D341Med (cell line): ENCODE measurements at regions not wholly inside any gene's neighbourhood (a gene's known extent, or its start where the extent isn't known, plus 50 kb on each side); places are given as distances from the start of the nearest gene placed in this dataset.
"Not testable (repeated sequence)": the region's sequence is repeated elsewhere in the genome, so short reads cannot be mapped to it uniquely, and the experiment has no call there.

Experiments
- DNase-seq: peaks from one replicate; pipeline ENCODE4 v3.0.0; 2012; ENCODE audit warnings: low spot score

DNA sequence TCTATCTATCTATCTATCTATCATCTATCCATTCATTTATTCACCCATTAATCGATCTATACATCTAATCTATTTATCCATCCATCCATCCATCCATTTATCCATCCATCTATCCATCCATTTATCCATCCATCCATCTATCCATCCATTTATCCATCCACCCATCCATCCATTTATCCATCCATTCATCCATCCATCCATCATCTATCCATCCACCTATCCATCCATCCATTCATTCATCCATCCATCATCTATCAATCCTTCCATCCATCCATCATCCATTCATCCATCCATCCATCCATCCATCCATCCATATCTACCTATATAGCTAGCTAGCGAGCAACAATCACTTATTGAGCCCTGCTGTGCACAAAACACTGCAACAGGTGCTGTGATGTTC is 953.1 kb upstream of the ZNF722 start:
- no peak for DNase-seq

- no peak for DNase-seq
Observed at GRCh38 chr7:63046612-63047011, 952.0 kb upstream of the ZNF722 start.

DNA sequence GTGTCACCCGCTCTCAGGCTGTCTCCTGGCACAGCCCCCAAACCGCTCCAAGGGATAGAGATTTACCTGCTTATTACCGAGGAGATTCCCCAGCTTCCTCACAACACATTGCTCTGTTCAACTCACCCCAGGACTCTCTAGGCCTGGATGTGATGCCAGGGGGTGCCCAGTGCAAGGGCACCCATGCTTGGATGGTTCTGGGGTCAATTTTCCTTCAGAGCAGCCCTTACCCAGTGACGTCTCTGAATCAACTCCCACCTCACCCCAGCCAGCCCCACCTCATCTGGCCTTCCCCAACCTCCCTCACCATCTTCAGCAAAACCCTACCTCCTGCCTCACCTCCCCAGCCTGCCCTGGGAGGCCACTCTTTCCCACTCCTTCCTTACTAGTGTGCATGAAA is 951.6 kb upstream of the ZNF722 start:
- no peak for DNase-seq

- no peak for DNase-seq
Observed at GRCh38 chr7:63047546-63047945, 951.1 kb upstream of the ZNF722 start.

DNA sequence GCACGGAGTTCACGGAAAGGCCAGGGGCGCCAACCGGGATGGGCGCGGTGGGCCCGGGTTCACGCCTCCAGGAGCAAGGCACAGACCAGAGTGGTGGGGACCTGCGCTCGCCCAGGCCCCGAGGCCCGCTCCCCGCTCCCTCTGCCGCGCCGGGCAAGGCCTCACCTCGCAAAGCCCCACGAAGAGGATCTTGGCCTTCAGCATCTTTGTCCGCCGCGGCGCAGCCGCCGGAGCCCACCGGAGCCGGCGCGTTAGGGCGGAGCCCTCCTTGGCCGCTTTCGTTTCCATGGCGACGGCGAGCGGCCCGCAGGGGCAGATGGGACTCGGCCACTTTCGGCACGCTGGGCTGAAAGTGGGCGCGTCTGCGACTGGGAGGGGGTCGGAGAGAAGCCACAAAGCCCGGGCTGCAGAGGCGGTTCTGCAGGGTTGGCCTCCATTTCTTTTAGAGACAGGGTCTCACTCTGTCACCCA is 944.4 kb upstream of the ZNF722 start:
- DNase-seq: no peak

- DNase-seq: no peak
Observed at GRCh38 chr7:63057265-63057664, 941.4 kb upstream of the ZNF722 start.

- not testable (repeated sequence) for DNase-seq
Observed at GRCh38 chr7:63060701-63061100, 937.9 kb upstream of the ZNF722 start.

- DNase-seq: no peak
Observed at GRCh38 chr7:63065684-63066083, 933.0 kb upstream of the ZNF722 start.

DNA sequence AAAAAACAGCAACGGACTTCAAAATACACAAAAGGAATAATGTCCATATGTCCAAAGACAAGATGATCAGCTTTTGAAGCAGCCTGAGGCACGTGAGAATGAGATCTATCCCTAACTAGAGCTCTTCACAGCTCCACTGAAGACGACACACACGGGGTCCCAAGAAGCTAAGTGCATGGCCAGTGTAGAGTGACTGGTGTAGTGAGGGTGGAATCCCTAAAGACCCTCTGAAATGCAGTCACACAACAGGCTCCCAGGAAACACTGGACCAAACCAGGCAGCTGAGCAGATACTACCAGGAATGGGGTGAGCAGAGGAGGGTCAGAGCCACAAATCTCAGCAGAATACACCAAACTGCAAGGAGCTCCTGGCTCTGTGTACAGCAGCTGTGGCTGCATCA is 932.4 kb upstream of the ZNF722 start:
- DNase-seq: not testable (repeated sequence)

DNA sequence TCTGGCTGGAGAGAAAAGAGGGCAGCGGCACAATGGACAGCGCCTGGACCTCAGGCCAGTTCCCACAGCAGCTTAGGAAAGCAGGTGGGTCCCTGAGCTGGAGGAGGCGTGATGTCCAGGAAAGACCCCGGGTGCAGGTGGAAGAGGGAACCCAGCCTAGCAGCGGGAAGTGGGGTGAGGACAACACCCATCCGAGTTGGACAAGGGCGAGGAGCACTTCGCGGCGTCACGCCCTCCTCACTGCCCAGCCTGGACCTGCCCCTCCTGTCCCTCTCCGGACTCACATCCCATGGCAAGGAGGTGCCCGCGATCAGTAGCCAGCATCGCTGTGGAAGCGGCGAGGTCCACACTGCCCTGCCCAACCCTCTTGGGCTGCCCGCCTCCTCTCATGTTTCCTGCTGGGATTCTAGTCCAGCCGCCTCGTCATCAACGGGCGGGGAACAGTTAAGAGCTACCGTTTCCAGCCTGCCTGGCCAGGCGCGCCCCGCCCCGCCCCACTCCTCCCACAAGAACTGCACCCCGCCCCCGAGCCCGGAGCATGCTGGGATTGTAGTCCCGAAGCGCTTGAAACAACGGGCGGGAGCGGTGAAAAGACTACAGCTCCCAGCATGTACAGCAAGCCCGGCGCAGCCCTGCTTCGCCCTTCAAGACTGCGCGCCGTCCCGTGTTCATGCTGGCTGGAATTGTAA is 930.6 kb upstream of the ZNF722 start:
- peak; percentile 57 for DNase-seq

- no peak for DNase-seq
Observed at GRCh38 chr7:63070696-63071095, 928.0 kb upstream of the ZNF722 start.

DNA sequence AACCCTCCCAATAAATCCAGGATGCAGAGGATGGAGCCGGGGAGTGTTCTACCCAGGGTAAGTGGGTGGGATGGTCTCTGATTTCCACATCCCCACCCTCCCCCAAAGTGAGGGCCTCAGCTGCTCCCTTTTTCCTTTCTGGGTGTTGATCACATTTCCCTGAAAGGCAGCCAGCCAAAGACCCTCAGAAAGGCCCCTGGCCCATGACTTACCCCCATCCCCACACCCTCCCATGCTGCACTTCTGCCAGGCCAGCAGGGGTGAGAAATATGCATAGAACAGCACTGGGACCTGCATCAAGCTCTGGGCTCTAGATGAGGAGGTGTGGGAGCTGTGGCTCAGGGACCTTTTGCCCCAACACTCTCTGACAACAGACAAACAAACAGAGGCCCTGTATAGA is 927.3 kb upstream of the ZNF722 start:
- no peak for DNase-seq

DNA sequence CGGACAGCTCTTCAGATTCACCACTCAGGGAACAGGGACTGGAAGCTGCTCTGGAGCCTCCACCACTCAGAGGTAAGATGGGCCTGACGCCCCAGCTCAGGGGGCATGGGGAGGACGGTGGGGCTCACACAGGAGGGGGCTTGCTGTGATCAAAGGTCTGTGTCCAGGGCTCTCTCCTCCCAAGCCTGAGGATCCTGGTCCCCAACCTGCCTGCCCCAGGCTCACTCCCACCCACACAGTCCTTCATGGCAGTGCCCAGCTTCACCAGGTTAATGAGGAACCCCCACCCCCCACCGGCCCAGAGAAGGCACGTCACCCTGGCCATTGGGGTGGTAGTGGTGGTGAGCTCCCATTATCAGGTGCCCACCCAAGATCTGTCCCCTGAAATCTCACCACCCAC is 926.7 kb upstream of the ZNF722 start:
- no peak for DNase-seq

DNA sequence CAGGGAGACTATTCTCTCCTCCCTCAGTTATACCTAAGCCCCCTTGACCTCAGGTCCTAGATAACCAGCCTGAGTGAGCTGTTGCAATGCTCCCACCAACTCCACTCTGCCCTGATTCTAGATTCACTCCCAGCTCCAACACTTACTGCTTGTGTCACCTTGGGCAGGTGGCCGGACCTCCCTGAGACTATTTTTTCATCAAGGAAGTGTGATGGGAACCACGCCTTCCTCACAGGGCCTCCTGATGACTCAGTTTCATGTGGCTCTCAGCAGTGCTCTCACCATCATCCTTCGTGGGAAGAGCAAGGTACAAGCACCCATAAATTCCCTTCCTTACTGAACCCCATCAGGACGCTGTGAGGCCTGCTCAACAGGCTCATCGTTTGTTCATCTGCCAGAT is 925.8 kb upstream of the ZNF722 start:
- DNase-seq: no peak

DNA sequence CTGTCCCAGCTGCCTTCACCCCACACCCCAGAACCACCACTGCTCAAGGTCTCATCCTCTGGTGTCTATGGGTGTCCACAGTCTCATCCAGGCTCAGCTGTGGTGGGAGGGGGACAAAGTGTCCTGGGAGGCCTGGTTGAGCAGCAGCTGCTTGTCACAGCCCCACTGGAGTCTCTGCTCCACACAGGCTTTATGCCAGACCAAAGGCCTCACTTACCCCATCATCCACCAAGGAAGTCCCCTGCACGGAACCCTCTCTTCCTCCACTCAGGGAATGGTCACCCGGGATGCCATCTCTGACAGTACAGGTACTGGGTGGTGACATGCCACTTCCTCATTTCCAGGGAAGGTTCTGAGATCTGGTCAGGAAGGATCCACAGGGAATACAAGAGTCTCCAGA is 925.4 kb upstream of the ZNF722 start:
- no peak for DNase-seq

DNA sequence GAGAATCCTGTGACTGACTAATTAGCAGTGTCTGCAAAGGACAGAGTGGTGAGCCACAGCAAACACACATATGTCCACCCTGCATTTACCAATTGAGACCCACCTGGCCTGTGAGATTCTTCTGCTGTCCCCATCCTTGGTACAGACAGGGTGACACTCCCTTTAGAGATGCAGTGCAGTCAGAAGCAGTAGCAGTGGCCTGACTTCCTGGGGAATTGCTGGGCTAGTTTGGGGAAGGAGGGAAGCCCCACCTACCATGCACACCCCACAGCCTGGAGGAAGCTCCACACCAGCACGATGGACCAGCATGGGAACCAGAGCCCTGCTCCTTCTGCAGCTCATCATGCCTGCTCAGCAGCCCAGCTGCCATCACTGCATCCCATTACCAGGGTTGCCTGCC is 924.9 kb upstream of the ZNF722 start:
- no peak for DNase-seq

DNA sequence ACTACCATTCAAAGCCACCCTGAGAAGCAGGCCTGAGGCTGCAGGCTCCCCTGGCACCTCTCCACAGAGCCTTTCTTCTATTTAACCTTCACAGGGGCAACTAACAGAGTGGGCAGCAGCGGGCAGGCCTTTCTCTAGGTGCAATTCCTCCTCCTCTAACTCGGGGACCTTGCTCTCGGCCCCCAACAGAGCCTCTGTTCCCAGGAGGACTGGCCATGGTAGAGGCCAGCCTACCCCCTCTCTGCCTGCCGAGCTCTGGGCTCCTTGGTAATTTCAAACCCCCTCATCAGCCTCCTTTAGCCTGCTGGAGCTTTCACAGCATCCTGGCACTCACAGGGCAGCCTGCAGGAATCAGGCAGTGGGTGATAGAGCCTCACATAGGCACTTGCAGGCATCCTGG is 920.8 kb upstream of the ZNF722 start:
- DNase-seq: no peak

GRCh38 chr7:63080406-63080805 is 918.2 kb upstream of the ZNF722 start:
- DNase-seq: no peak

- no peak for DNase-seq
Observed at GRCh38 chr7:63080831-63081230, 917.8 kb upstream of the ZNF722 start.

GRCh38 chr7:63087575-63088190 is 911.0 kb upstream of the ZNF722 start:
- no peak for DNase-seq

GRCh38 chr7:63092951-63093350 is 905.7 kb upstream of the ZNF722 start:
- DNase-seq: no peak

DNA sequence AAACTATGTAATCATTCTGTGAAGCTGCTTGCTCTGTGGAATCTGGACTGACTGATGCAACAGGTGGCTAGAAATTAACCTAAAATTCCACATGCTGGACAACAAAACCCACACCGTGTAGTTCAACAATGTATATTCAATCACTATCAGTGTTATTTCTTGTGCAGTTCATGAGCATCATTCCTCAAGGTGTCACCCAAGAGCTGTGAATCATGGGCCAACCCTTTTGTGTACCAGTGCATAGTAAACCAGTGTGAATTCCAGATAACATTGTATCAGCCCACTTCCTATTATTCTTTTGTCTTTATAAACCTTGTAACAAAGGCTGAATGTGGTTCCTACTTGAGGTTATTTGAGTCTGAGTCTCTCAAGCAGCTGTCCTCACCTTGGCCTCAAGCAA is 905.2 kb upstream of the ZNF722 start:
- no peak for DNase-seq

- DNase-seq: no peak
Observed at GRCh38 chr7:63096141-63096540, 902.5 kb upstream of the ZNF722 start.

- DNase-seq: no peak
Observed at GRCh38 chr7:63104666-63105065, 894.0 kb upstream of the ZNF722 start.
